Panc1 (cell line): ENCODE measurements at regions not wholly inside any gene's neighbourhood (a gene's known extent, or its start where the extent isn't known, plus 50 kb on each side); places are given as distances from the start of the nearest gene placed in this dataset.

ENCODE experiments used
- REST ChIP-seq, 2 experiments: IDR thresholded peaks; 2 replicates each; pipeline ENCODE4 v1.6.1; 2011 to 2012; ENCODE audit warnings: low read depth in 2 of 2, control low read depth in 1 of 2, low read length in 1 of 2, mild to moderate bottlenecking in 1 of 2, moderate library complexity in 1 of 2; ENCODE audit not compliant: insufficient read depth in 1 of 2
- TF ChIP-seq, protein P1 (sequence below): fragments of 450-650 bp; IDR thresholded peaks from 2 replicates; pipeline ENCODE4 v1.5.1; 2017; ENCODE audit warnings: mild to moderate bottlenecking

DNA sequence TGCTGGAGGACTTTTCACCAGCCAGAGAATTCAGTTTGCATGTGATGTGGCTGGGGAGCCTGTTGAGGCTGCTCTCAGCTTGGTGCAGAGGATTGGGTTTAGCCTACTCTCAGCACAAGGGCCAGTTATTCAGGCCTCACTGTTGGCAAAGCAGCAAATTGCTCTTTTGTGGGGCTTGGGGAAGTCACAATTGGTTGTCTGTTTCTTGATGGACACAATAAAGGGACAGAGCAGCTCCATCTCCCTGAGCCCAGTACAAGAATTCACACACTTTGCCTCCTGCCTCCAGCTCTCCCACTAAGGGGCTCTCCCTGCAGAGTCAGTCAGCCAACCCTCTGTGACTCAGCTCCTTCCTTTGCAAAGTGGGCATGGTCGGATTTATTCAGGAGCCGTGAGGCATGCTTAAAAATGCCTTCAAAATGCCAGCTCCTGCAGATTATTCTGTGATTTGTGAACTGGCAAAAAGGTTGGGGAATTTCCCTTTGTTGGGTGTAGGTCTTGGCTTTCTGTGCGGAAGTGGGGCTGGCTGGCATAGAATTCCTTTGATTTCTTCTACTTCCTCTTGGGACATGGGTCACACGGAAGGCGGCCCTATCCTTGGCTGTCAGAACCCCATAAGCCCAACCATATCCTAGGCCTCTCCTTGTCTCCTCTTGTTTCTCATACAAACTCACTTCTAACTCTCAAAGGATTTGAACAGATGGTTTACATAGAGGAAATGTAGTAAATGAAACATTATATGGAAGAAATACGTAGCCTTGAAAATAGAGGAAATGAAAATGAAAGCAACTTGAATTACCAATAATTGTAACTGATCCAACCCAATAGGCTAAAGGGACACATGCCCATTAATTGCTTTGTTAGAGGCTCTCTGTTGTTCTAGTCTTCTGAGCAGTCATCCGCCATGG lies 118.7 kb upstream of the CD180 start:
- TF ChIP-seq, protein P1, sequence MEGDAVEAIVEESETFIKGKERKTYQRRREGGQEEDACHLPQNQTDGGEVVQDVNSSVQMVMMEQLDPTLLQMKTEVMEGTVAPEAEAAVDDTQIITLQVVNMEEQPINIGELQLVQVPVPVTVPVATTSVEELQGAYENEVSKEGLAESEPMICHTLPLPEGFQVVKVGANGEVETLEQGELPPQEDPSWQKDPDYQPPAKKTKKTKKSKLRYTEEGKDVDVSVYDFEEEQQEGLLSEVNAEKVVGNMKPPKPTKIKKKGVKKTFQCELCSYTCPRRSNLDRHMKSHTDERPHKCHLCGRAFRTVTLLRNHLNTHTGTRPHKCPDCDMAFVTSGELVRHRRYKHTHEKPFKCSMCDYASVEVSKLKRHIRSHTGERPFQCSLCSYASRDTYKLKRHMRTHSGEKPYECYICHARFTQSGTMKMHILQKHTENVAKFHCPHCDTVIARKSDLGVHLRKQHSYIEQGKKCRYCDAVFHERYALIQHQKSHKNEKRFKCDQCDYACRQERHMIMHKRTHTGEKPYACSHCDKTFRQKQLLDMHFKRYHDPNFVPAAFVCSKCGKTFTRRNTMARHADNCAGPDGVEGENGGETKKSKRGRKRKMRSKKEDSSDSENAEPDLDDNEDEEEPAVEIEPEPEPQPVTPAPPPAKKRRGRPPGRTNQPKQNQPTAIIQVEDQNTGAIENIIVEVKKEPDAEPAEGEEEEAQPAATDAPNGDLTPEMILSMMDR: no peak
- no peak for TF ChIP-seq REST (IDR thresholded peaks at IDR 0.05; ENCODE audit: insufficient read depth in 1 of 2, low read depth in 2 of 2, low read length in 1 of 2)
